ENCODE measurements at regions not wholly inside any gene's neighbourhood (a gene's known extent, or its start where the extent isn't known, plus 50 kb on each side); places are given as distances from the start of the nearest gene placed in this dataset.

DNA sequence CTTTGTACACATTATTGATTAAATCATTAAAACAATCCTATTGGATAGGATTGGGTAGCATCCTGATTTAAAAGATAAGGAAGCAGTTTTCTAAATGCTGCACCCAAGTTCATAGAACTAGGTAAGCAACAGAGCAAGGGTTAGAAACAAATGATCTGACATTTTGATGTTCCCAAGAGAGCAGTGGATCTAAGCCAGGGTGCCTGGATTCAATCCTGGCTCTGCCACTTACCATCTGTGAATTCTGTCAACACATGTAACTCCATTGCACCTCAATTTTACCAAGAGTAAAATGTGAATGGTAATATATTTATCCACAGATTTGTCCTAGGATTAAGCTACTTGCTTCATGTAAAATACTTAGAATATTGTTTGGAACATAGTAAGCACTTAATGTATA lies 982.6 kb upstream of the FANCL start:
- in situ Hi-C loops (cut with MboI; ENCODE audit: low pct_ligation_motif_present in 1 of 4, low pct_unique_long_range_greater_than_20kb in 1 of 4, low sequenced_read_pairs in 3 of 4), result no loop called here
- Histone ChIP-seq H3K27ac (no peak overlapping the region), H3K9me3 (no peaks in the 10 kb centered on the region), H3K4me1 (no peaks in the 10 kb centered on the region), H3K36me3 (no peaks in the 10 kb centered on the region), H3K4me3 (no peak overlapping the region), H3K27me3 (no peaks in the 10 kb centered on the region)
- DNase-seq, result no peak
- intact Hi-C loops (cut with DNase I; ENCODE audit: low total_unique reads), result no loop called here
- TF ChIP-seq POLR2AphosphoS5 (IDR thresholded peaks at IDR 0.05) (peak in 2 of 3 donors; percentile 12 to 71), POLR2A (IDR thresholded peaks at IDR 0.05) (no peak), EP300 (IDR thresholded peaks at IDR 0.05; ENCODE audit: low read depth) (no peak)
- TF ChIP-seq, protein P1, sequence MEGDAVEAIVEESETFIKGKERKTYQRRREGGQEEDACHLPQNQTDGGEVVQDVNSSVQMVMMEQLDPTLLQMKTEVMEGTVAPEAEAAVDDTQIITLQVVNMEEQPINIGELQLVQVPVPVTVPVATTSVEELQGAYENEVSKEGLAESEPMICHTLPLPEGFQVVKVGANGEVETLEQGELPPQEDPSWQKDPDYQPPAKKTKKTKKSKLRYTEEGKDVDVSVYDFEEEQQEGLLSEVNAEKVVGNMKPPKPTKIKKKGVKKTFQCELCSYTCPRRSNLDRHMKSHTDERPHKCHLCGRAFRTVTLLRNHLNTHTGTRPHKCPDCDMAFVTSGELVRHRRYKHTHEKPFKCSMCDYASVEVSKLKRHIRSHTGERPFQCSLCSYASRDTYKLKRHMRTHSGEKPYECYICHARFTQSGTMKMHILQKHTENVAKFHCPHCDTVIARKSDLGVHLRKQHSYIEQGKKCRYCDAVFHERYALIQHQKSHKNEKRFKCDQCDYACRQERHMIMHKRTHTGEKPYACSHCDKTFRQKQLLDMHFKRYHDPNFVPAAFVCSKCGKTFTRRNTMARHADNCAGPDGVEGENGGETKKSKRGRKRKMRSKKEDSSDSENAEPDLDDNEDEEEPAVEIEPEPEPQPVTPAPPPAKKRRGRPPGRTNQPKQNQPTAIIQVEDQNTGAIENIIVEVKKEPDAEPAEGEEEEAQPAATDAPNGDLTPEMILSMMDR (IDR thresholded peaks at IDR 0.05), result no peak

GRCh38 chr2:59217360-59217759 lies 976.2 kb upstream of the FANCL start:
- intact Hi-C loops (cut with DNase I; ENCODE audit: low total_unique reads), result no loop called here
- Histone ChIP-seq H3K27ac (no peak overlapping the region), H3K27me3 (no peaks in the 10 kb centered on the region), H3K9me3 (no peaks in the 10 kb centered on the region), H3K4me3 (no peak overlapping the region), H3K4me1 (no peaks in the 10 kb centered on the region), H3K36me3 (no peaks in the 10 kb centered on the region)
- 54 to 70% methylated on average over 3 of the region's 3 CpGs for WGBS, 2 donors (ENCODE audit: low coverage in 1 of 2)
- TF ChIP-seq EP300 (IDR thresholded peaks at IDR 0.05; ENCODE audit: low read depth), result no peak
- in situ Hi-C loops (cut with MboI; ENCODE audit: low pct_ligation_motif_present in 1 of 4, low pct_unique_long_range_greater_than_20kb in 1 of 4, low sequenced_read_pairs in 3 of 4), result no loop called here
- DNase-seq, result no peak

- Histone ChIP-seq H3K4me3 (no peak overlapping the region), H3K27me3 (no peaks in the 10 kb centered on the region), H3K4me1 (no peaks in the 10 kb centered on the region), H3K27ac (no peak overlapping the region), H3K9me3 (no peaks in the 10 kb centered on the region), H3K36me3 (no peaks in the 10 kb centered on the region)
- in situ Hi-C loops (cut with MboI; ENCODE audit: low pct_ligation_motif_present in 1 of 4, low pct_unique_long_range_greater_than_20kb in 1 of 4, low sequenced_read_pairs in 3 of 4), result no loop called here
- intact Hi-C loops (cut with DNase I; ENCODE audit: low total_unique reads), result no loop called here
- WGBS, 2 donors (ENCODE audit: low coverage in 1 of 2), result 44 to 77% methylated on average over 2 to 4 of the region's 4 CpGs
- no peak for TF ChIP-seq EP300 (IDR thresholded peaks at IDR 0.05; ENCODE audit: low read depth)
- no peak for TF ChIP-seq POLR2A (IDR thresholded peaks at IDR 0.05)
- TF ChIP-seq, protein P1 (IDR thresholded peaks at IDR 0.05), result no peak
- TF ChIP-seq POLR2AphosphoS5 (IDR thresholded peaks at IDR 0.05), result no peak
- DNase-seq, result no peak
Measured at GRCh38 chr2:59206361-59206760, 965.2 kb upstream of the FANCL start.

GRCh38 chr2:59204040-59204439 lies 962.9 kb upstream of the FANCL start:
- H3K27me3 ChIP-seq, result no peaks in the 10 kb centered on the region
- in situ Hi-C loops (cut with MboI; ENCODE audit: low pct_ligation_motif_present in 1 of 4, low pct_unique_long_range_greater_than_20kb in 1 of 4, low sequenced_read_pairs in 3 of 4) (no loop called here), intact Hi-C loops (cut with DNase I; ENCODE audit: low total_unique reads) (no loop called here)
- TF ChIP-seq, protein P1 (IDR thresholded peaks at IDR 0.05), result no peak
- TF ChIP-seq POLR2AphosphoS5 (IDR thresholded peaks at IDR 0.05) (no peak), EP300 (IDR thresholded peaks at IDR 0.05; ENCODE audit: low read depth) (no peak)
- H3K36me3 ChIP-seq, result no peaks in the 10 kb centered on the region
- H3K9me3 ChIP-seq, result no peaks in the 10 kb centered on the region
- no peak overlapping the region for H3K4me3 ChIP-seq
- H3K27ac ChIP-seq, result no peak overlapping the region
- no peak for DNase-seq
- H3K4me1 ChIP-seq, result no peaks in the 10 kb centered on the region
- 20 to 47% methylated on average over 1 of the region's 1 CpG for WGBS, 2 donors (ENCODE audit: low coverage in 1 of 2)

GRCh38 chr2:59196491-59196890 lies 955.4 kb upstream of the FANCL start:
- Histone ChIP-seq H3K9me3 (no peaks in the 10 kb centered on the region), H3K36me3 (no peaks in the 10 kb centered on the region), H3K4me1 (no peaks in the 10 kb centered on the region), H3K27me3 (no peaks in the 10 kb centered on the region), H3K4me3 (no peak overlapping the region), H3K27ac (no peak overlapping the region)
- DNase-seq, result no peak
- intact Hi-C loops (cut with DNase I; ENCODE audit: low total_unique reads), result no loop called here
- TF ChIP-seq POLR2AphosphoS5 (IDR thresholded peaks at IDR 0.05) (no peak), EP300 (IDR thresholded peaks at IDR 0.05; ENCODE audit: low read depth) (no peak), POLR2A (IDR thresholded peaks at IDR 0.05) (no peak)
- TF ChIP-seq, protein P1 (IDR thresholded peaks at IDR 0.05), result no peak
- WGBS, 2 donors (ENCODE audit: low coverage in 1 of 2), result 67% methylated on average over 1 of the region's 1 CpG
- in situ Hi-C loops (cut with MboI; ENCODE audit: low pct_ligation_motif_present in 1 of 4, low pct_unique_long_range_greater_than_20kb in 1 of 4, low sequenced_read_pairs in 3 of 4), result no loop called here

Data from transverse colon (tissue), 4 donors.